Mammary epithelial cell (primary cell): ENCODE measurements at regions not wholly inside any gene's neighbourhood (a gene's known extent, or its start where the extent isn't known, plus 50 kb on each side); places are given as distances from the start of the nearest gene placed in this dataset.

Experiments used
- EZH2 ChIP-seq: IDR thresholded peaks from 2 replicates; pipeline ENCODE4 v1.6.1; 2012; ENCODE audit warnings: low read length, inconsistent platforms, borderline replicate concordance
- TF ChIP-seq, protein P1 (sequence below), 2 donors: IDR thresholded peaks in 1 of 2; conservative IDR thresholded peaks in 1 of 2; 2 replicates each; pipeline ENCODE4 v1.5.1; 2011 to 2012; ENCODE audit warnings: inconsistent platforms in 2 of 2, low read length in 2 of 2, mild to moderate bottlenecking in 2 of 2, control low read depth in 1 of 2, low read depth in 1 of 2; ENCODE audit not compliant: insufficient read depth in 1 of 2; ENCODE audit errors: extremely low read depth in 1 of 2

DNA sequence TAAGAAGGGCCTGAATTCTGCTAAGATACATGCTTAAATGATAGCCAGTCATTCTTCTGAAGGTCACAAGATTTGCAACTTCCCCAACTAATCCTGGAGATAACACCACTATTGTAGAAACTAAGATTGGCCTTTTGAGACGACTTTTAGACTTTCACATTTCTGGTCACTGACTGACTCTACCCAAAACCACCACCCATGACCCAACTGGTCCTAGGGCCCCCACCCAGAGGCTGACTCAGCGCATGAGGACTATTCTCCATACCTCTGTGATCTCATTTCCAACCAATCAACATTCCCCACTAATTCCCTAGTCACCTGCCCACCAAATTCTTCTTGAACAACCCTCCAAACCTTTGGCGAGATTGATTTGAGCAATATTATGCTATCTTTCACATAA is 1299.0 kb downstream of the CDH11 start:
- TF ChIP-seq, protein P1, sequence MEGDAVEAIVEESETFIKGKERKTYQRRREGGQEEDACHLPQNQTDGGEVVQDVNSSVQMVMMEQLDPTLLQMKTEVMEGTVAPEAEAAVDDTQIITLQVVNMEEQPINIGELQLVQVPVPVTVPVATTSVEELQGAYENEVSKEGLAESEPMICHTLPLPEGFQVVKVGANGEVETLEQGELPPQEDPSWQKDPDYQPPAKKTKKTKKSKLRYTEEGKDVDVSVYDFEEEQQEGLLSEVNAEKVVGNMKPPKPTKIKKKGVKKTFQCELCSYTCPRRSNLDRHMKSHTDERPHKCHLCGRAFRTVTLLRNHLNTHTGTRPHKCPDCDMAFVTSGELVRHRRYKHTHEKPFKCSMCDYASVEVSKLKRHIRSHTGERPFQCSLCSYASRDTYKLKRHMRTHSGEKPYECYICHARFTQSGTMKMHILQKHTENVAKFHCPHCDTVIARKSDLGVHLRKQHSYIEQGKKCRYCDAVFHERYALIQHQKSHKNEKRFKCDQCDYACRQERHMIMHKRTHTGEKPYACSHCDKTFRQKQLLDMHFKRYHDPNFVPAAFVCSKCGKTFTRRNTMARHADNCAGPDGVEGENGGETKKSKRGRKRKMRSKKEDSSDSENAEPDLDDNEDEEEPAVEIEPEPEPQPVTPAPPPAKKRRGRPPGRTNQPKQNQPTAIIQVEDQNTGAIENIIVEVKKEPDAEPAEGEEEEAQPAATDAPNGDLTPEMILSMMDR (conservative IDR thresholded peaks at IDR 0.05 in 1 of 2, IDR thresholded peaks at IDR 0.05 in 1 of 2; ENCODE audit: extremely low read depth in 1 of 2, insufficient read depth in 1 of 2, low read depth in 1 of 2, low read length in 2 of 2), result no peak
- no peak for TF ChIP-seq EZH2
